GM23338 (cell line): ENCODE measurements at regions not wholly inside any gene's neighbourhood (a gene's known extent, or its start where the extent isn't known, plus 50 kb on each side); places are given as distances from the start of the nearest gene placed in this dataset.

ENCODE experiments used
- CTCF ChIP-seq, 2 experiments: fragments of 200-600 bp in 1 of 2; sonication (generic) in 1 of 2; conservative IDR thresholded peaks; 2 replicates each; pipeline versions ENCODE4 v1.5.1 to v1.6.1; 2016 to 2017; ENCODE audit warnings: antibody characterized with exemption in 2 of 2, low read depth in 2 of 2, mild to moderate bottlenecking in 2 of 2, moderate library complexity in 1 of 2
- EZH2phosphoT487 ChIP-seq: fragments of 200-600 bp; sonication (generic); IDR thresholded peaks from one replicate; pipeline ENCODE4 v1.8.1; 2018; ENCODE audit warnings: antibody characterized with exemption; ENCODE audit not compliant: unreplicated experiment
- JUNB ChIP-seq: IDR thresholded peaks from one replicate; pipeline ENCODE4 v1.6.1; 2016; ENCODE audit warnings: antibody characterized with exemption; ENCODE audit not compliant: unreplicated experiment

- no peak for TF ChIP-seq CTCF (conservative IDR thresholded peaks at IDR 0.05; ENCODE audit: low read depth in 2 of 2)
- no peak for TF ChIP-seq EZH2phosphoT487
- no peak for TF ChIP-seq JUNB
These were observed 94.7 kb upstream of the LOC128125822 start for GRCh38 chr6:63477422-63478040.
